Motor neuron (in vitro differentiated cells): ENCODE measurements at regions not wholly inside any gene's neighbourhood (a gene's known extent, or its start where the extent isn't known, plus 50 kb on each side); places are given as distances from the start of the nearest gene placed in this dataset.
"Not testable (repeated sequence)": the region's sequence is repeated elsewhere in the genome, so short reads cannot be mapped to it uniquely, and the experiment has no call there.

Experiments used
- ATAC-seq, 8 experiments: fragments of 200-7000 bp; cut with Tn5 transposase; replicated peaks in 6 of 8; 2 replicates each; pipeline ENCODE4 v1.8.0; 2021; ENCODE audit warnings: mild to moderate bottlenecking in 8 of 8, moderate library complexity in 8 of 8
- H3K27ac ChIP-seq, 2 donors: fragments of 250-450 bp; sonication (Bioruptor Pico); 2 replicates each; pipeline ENCODE4 v1.9.0; 2021; ENCODE audit warnings: antibody characterized with exemption in 2 of 2, mild to moderate bottlenecking in 2 of 2, moderate library complexity in 1 of 2
- H3K4me1 ChIP-seq, 2 donors: fragments of 250-450 bp; sonication (Bioruptor Pico); replicated peaks in 1 of 2; 2 replicates each; pipeline ENCODE4 v1.6.1; 2021; ENCODE audit warnings: antibody characterized with exemption in 2 of 2, mild to moderate bottlenecking in 2 of 2, moderate library complexity in 1 of 2
- H3K4me3 ChIP-seq, 5 donors: fragments of 250-450 bp; sonication (Bioruptor Pico); 2 replicates each; pipeline ENCODE4 v1.9.0; 2021; ENCODE audit warnings: antibody characterized with exemption in 5 of 5, mild to moderate bottlenecking in 5 of 5, moderate library complexity in 4 of 5
- WGBS, 10 experiments: fragments of 450-650 bp; shearing (Covaris generic); methylation state at CpG; one replicate each; pipeline ENCODE4 v1.0.0; 2022; 5-methylcytosine and 5-hydroxymethylcytosine counted together
- in situ Hi-C, 9 experiments: fragments of 400-800 bp; cut with MboI; loops; one replicate each; pipeline ENCODE4 v1.15.0; 2021; ENCODE audit warnings: low sequenced_read_pairs in 9 of 9, low pct_unique_long_range_greater_than_20kb in 2 of 9; ENCODE audit not compliant: unreplicated experiment in 9 of 9

- H3K4me1 ChIP-seq: peaks cover 5 to 14% of the 10 kb centered on the region in 2 donors
- H3K4me3 ChIP-seq: no peak overlapping the region
- WGBS, 10 experiments: 0 to 100% (median 60%) methylated on average over 1 to 2 of the region's 2 CpGs; no CpG with 5 or more reads in 3 of the 10 experiments
- in situ Hi-C loops: no loop called here
- no peak overlapping the region for H3K27ac ChIP-seq
- peak in 1 of 8 experiments; percentile 72 for ATAC-seq
Observed at GRCh38 chr2:17162713-17163112, 355.5 kb downstream of the RAD51AP2 start.

- ATAC-seq: no peak
- in situ Hi-C loops: no loop called here
- WGBS, 10 experiments: 20 to 100% (median 75%) methylated on average over 1 of the region's 1 CpG; no CpG with 5 or more reads in 6 of the 10 experiments
- H3K4me3 ChIP-seq: no peak overlapping the region
- no peak overlapping the region for H3K27ac ChIP-seq
- peaks cover 5 to 14% of the 10 kb centered on the region in 2 donors for H3K4me1 ChIP-seq
Observed at GRCh38 chr2:17160594-17160993, 357.6 kb downstream of the RAD51AP2 start.

- 42 to 100% (median 94%) methylated on average over 2 of the region's 2 CpGs; no CpG with 5 or more reads in 2 of the 10 experiments for WGBS, 10 experiments
- no peak for ATAC-seq
- in situ Hi-C loops: no loop called here
Observed at GRCh38 chr2:17156086-17156485, 362.2 kb downstream of the RAD51AP2 start.

GRCh38 chr2:17149945-17150344, 368.3 kb downstream of the RAD51AP2 start:
- Histone ChIP-seq H3K4me3 (no peak overlapping the region), H3K27ac (no peak overlapping the region), H3K4me1 (peaks cover 0 to 14% of the 10 kb centered on the region in 2 donors)
- 0 to 100% (median 83%) methylated on average over 1 to 4 of the region's 4 CpGs; no CpG with 5 or more reads in 1 of the 10 experiments for WGBS, 10 experiments
- in situ Hi-C loops: no loop called here
- ATAC-seq: no peak

More at GRCh38 chr2:17156086-17156485, 362.2 kb downstream of the RAD51AP2 start:
- peaks cover 0 to 6% of the 10 kb centered on the region in 2 donors for H3K4me1 ChIP-seq
- H3K27ac ChIP-seq: no peak overlapping the region
- H3K4me3 ChIP-seq: no peak overlapping the region

- Histone ChIP-seq H3K4me1 (peaks cover 0 to 14% of the 10 kb centered on the region in 2 donors), H3K4me3 (no peak overlapping the region), H3K27ac (no peak overlapping the region)
- 7 to 90% (median 37%) methylated on average over 2 to 6 of the region's 8 CpGs; no CpG with 5 or more reads in 1 of the 10 experiments for WGBS, 10 experiments
- in situ Hi-C loops: no loop called here
- peak in 7 of 8 experiments; percentile 15 to 87 (median 68) for ATAC-seq
Observed at GRCh38 chr2:17148407-17149145, 369.7 kb downstream of the RAD51AP2 start.

GRCh38 chr2:17146358-17146757, 371.9 kb downstream of the RAD51AP2 start:
- 0 to 100% (median 100%) methylated on average over 1 of the region's 1 CpG; no CpG with 5 or more reads in 7 of the 10 experiments for whole genome bisulfite sequencing, 10 experiments

GRCh38 chr2:17136877-17137276, 381.4 kb downstream of the RAD51AP2 start:
- 0 to 100% (median 85%) methylated on average over 1 to 2 of the region's 2 CpGs; no CpG with 5 or more reads in 1 of the 10 experiments for WGBS, 10 experiments
- in situ Hi-C loops: no loop called here
- Histone ChIP-seq H3K4me3 (no peak overlapping the region), H3K27ac (no peak overlapping the region), H3K4me1 (no peaks in the 10 kb centered on the region)
- ATAC-seq: peak in 1 of 8 experiments; percentile 8

More at GRCh38 chr2:17146358-17146757, 371.9 kb downstream of the RAD51AP2 start:
- in situ Hi-C loops: no loop called here
- Histone ChIP-seq H3K4me3 (no peak overlapping the region), H3K27ac (no peak overlapping the region), H3K4me1 (peaks cover 0 to 14% of the 10 kb centered on the region in 2 donors)
- ATAC-seq: peak in 1 of 8 experiments; percentile 43

- 6 to 100% (median 49%) methylated on average over 1 to 2 of the region's 3 CpGs for WGBS, 10 experiments
- H3K4me1 ChIP-seq: no peaks in the 10 kb centered on the region
- no peak overlapping the region for H3K4me3 ChIP-seq
- H3K27ac ChIP-seq: no peak overlapping the region
- ATAC-seq: no peak
- in situ Hi-C loops: no loop called here
Observed at GRCh38 chr2:17136231-17136630, 382.0 kb downstream of the RAD51AP2 start.

GRCh38 chr2:17135619-17136018, 382.6 kb downstream of the RAD51AP2 start:
- peak in 1 of 8 experiments; percentile 7 for ATAC-seq
- no peak overlapping the region for H3K4me3 ChIP-seq
- no peaks in the 10 kb centered on the region for H3K4me1 ChIP-seq
- H3K27ac ChIP-seq: no peak overlapping the region
- in situ Hi-C loops: no loop called here
- 0 to 100% (median 93%) methylated on average over 1 of the region's 1 CpG; no CpG with 5 or more reads in 2 of the 10 experiments for WGBS, 10 experiments

- H3K27ac ChIP-seq: no peak overlapping the region
- WGBS, 10 experiments: 21 to 91% (median 57%) methylated on average over 1 to 6 of the region's 6 CpGs
- in situ Hi-C loops: no loop called here
- peak in 1 of 8 experiments; percentile 88 for ATAC-seq
- H3K4me3 ChIP-seq: no peak overlapping the region
- no peaks in the 10 kb centered on the region for H3K4me1 ChIP-seq
Observed at GRCh38 chr2:17133052-17133671, 385.1 kb downstream of the RAD51AP2 start.

GRCh38 chr2:17130627-17131026, 387.6 kb downstream of the RAD51AP2 start:
- ATAC-seq, H3K4me1 ChIP-seq, in situ Hi-C loops, H3K27ac ChIP-seq, H3K4me3 ChIP-seq: not testable (repeated sequence)
- 20% methylated on average over 1 of the region's 3 CpGs; no CpG with 5 or more reads in 9 of the 10 experiments for WGBS, 10 experiments

- 12 to 84% (median 76%) methylated on average over 3 to 4 of the region's 4 CpGs; no CpG with 5 or more reads in 1 of the 10 experiments for WGBS, 10 experiments
Observed at GRCh38 chr2:17125989-17126620, 392.1 kb downstream of the RAD51AP2 start.

More at GRCh38 chr2:17125989-17126620, 392.1 kb downstream of the RAD51AP2 start:
- ATAC-seq: no peak
- Histone ChIP-seq H3K4me1 (no peaks in the 10 kb centered on the region), H3K4me3 (no peak overlapping the region), H3K27ac (no peak overlapping the region)
- in situ Hi-C loops: no loop called here
